Central memory CD8-positive, alpha-beta T cell (primary cell): ENCODE measurements at regions not wholly inside any gene's neighbourhood (a gene's known extent, or its start where the extent isn't known, plus 50 kb on each side); places are given as distances from the start of the nearest gene placed in this dataset.
"Not testable (repeated sequence)": the region's sequence is repeated elsewhere in the genome, so short reads cannot be mapped to it uniquely, and the experiment has no call there.

Experiments used
- ATAC-seq: fragments of 150-1000 bp; cut with Tn5 transposase; replicated peaks from 2 replicates; pipeline ENCODE4 v1.10.0; 2022; ENCODE audit warnings: mild to moderate bottlenecking, moderate FRiP score, moderate number of reproducible peaks; ENCODE audit not compliant: poor library complexity, severe bottlenecking; ENCODE audit errors: extremely low read depth
- DNase-seq, 2 donors: peaks; one replicate each; pipeline ENCODE4 v3.0.0; 2021; ENCODE audit warnings: low spot score in 2 of 2
- H3K27ac Mint-ChIP-seq: one replicate; pipeline ENCODE4 v1.8.0; 2022; ENCODE audit warnings: low read depth, mild to moderate bottlenecking, moderate library complexity, mixed read lengths
- H3K27me3 Mint-ChIP-seq: one replicate; pipeline ENCODE4 v1.8.0; 2022; ENCODE audit warnings: mixed read lengths
- H3K36me3 Mint-ChIP-seq: one replicate; pipeline ENCODE4 v1.8.0; 2022; ENCODE audit warnings: mild to moderate bottlenecking, moderate library complexity, mixed read lengths; ENCODE audit not compliant: insufficient read depth
- H3K4me1 Mint-ChIP-seq: one replicate; pipeline ENCODE4 v1.8.0; 2022; ENCODE audit warnings: mixed read lengths
- H3K4me3 Mint-ChIP-seq: one replicate; pipeline ENCODE4 v1.8.0; 2022; ENCODE audit warnings: mild to moderate bottlenecking, moderate library complexity, mixed read lengths
- H3K9me3 Mint-ChIP-seq: one replicate; pipeline ENCODE4 v1.8.0; 2022; ENCODE audit warnings: mixed read lengths

DNA sequence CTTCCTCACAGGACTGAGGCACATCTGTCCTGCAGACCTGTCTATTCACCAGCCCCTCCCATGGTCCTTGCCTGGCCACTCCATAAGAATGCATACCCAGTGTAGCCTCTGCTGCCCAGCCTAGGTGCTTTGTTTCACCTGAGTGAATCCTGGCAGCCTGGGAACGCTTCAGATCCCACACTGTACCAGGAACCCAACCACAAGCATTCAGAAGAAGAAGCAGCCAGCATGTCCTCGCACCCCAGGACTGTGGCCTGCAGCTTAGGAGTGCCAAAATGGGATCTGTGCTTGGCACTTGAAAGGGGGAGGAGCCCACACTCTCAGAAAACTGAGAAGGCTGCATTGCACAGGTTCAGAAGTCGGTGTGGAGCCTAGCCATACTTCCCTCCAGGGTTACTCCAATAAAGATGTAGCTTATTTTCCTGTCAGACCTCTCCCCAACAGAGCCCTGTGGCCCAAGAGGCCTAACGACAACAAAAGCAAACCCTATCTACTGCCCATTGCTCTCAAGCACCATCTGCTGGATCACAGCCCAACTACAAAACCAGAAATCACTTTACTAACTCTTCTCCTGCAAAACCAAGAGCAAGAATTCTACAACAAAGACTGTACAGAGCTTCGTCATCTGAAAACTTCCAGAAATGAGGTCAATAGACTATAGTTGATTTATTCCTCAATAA is 923.1 kb upstream of the NEGR1 start:
- no peak overlapping the region for H3K27ac Mint-ChIP-seq
- no peaks in the 10 kb centered on the region for H3K27me3 Mint-ChIP-seq
- peaks cover 51% of the 10 kb centered on the region for H3K9me3 Mint-ChIP-seq
- H3K4me3 Mint-ChIP-seq, result no peak overlapping the region
- DNase-seq, result no peak
- ATAC-seq, result no peak
- H3K36me3 Mint-ChIP-seq, result peaks cover 2% of the 10 kb centered on the region
- H3K4me1 Mint-ChIP-seq, result no peaks in the 10 kb centered on the region

DNA sequence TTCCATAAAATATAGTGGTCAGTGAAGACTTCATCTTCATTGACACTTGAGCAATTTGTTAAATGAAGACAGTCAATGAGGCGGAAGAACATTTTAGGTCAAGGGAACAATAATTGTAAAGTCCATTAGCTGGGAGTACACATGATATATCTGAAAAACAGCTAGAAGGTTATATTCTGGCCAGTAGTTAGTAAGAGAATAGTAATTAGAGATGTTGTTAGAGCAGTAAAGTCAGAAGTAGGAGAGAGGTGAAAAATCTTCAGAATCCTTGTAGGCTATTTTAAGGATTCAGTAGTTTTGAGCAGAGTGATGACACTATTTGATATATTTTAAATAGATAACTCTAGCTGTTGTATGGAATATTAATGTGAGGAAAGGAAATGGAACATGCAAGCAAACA is 915.6 kb upstream of the NEGR1 start:
- H3K4me1 Mint-ChIP-seq, result no peaks in the 10 kb centered on the region
- ATAC-seq, result no peak
- H3K9me3 Mint-ChIP-seq, result peaks cover 24% of the 10 kb centered on the region
- DNase-seq, result no peak
- no peak overlapping the region for H3K4me3 Mint-ChIP-seq
- H3K27ac Mint-ChIP-seq, result no peak overlapping the region
- peaks cover 3% of the 10 kb centered on the region for H3K36me3 Mint-ChIP-seq
- H3K27me3 Mint-ChIP-seq, result no peaks in the 10 kb centered on the region

DNA sequence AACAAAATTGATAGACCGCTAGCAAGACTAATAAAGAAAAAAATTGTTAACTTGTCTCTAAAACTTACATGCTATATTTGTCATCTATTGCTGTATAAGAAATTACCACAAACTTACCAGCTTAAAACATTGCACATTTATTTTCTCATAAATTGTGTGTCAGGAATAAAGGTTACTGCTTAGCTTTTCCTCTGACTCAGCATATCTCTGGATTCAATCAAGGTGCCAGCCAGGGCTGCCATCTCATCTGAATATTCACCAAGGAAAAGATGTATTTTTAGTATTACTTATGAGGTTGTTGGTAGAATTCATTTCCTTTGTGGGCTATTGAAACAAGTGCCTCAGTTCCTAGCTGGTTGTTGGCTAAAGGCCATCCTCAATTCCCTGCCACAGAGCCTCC is 912.6 kb upstream of the NEGR1 start:
- Mint-ChIP-seq H3K27ac (no peak overlapping the region), H3K9me3 (peaks cover 10% of the 10 kb centered on the region), H3K36me3 (peaks cover 1% of the 10 kb centered on the region), H3K4me3 (no peak overlapping the region), H3K4me1 (no peaks in the 10 kb centered on the region), H3K27me3 (no peaks in the 10 kb centered on the region)
- DNase-seq, result no peak
- no peak for ATAC-seq

DNA sequence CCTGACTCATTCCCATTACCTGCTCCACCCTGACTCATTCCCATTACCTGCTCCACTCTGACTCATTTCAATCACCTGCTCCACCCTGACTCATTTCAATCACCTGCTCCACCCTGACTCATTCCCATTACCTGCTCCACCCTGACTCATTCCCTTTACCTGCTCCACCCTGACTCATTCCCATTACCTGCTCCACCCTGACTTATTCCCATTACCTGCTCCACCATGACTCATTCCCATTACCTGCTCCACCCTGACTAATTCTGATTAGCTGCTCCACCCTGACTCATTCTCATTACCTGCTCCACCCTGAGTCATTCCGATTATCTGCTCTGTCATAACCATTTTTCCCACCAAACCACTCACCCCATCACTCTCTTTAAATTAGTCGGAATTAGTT is 901.2 kb upstream of the NEGR1 start:
- not testable (repeated sequence) for DNase-seq, H3K4me3 Mint-ChIP-seq, H3K4me1 Mint-ChIP-seq, H3K27me3 Mint-ChIP-seq, H3K36me3 Mint-ChIP-seq, ATAC-seq, H3K27ac Mint-ChIP-seq
- H3K9me3 Mint-ChIP-seq, result peaks cover 27% of the 10 kb centered on the region

DNA sequence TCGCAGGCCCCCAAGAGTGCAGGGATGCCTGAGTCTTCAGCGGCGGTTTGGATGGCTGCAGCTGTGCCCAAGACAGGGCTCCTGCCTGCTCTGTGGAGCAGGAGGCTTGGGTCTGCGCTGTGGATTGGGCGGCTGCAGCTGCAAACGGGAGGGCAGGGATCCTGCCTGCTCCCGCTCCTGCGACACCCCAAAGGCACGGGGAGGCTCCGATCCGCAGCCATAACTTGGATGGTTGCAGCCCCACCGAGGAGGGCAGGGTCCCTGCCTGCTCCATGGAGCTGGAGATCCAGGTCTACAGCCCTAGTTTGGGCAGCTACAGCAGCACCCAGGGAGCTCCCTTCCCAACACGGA is 898.8 kb upstream of the NEGR1 start:
- Mint-ChIP-seq H3K9me3 (peaks cover 20% of the 10 kb centered on the region), H3K36me3 (no peaks in the 10 kb centered on the region), H3K27ac (no peak overlapping the region), H3K4me1 (no peaks in the 10 kb centered on the region), H3K27me3 (no peaks in the 10 kb centered on the region), H3K4me3 (no peak overlapping the region)
- ATAC-seq (no peak), DNase-seq (no peak)

DNA sequence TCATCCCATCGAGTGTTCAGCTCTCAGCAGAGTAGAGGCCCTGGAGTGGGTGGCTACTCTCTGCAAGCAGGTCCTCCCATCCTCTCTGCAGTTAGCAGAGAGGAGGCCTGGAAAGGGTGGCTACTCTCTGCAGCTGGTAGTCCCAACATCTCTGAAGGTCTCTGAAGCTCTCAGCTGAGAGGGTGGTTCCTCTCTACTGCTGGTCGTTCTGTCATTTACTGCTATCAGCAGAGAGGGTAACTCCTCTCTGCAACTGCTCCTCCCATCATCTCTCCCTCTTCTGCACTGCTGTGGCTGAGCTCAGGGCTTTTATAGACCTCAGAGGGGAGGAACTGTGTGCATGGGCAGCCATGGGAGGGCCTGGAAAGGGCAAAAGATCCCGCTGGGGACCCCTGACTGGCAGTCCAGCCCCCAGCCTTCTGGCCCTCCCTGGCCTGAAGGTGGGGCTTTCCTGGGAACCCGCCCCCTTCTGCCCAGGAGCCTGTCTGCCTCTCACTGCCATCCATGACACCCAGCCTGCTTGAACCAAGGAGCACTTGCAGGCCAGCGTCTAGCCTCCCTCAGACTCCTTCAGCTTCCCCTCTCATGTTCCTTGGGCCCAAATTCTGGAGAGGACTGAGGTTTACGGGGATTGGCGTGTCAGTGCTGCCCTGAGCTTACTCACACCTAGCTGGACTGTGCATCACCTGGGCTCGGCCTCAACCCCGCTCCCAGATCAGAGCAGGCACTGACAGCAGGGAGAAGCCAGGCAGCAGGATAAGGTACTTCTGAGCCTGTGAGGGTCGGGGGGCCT is 898.3 kb upstream of the NEGR1 start:
- no peaks in the 10 kb centered on the region for H3K4me1 Mint-ChIP-seq
- H3K9me3 Mint-ChIP-seq, result peaks cover 19% of the 10 kb centered on the region
- no peak overlapping the region for H3K27ac Mint-ChIP-seq
- ATAC-seq (no peak), DNase-seq (no peak)
- no peaks in the 10 kb centered on the region for H3K27me3 Mint-ChIP-seq
- H3K36me3 Mint-ChIP-seq, result no peaks in the 10 kb centered on the region
- H3K4me3 Mint-ChIP-seq, result no peak overlapping the region

DNA sequence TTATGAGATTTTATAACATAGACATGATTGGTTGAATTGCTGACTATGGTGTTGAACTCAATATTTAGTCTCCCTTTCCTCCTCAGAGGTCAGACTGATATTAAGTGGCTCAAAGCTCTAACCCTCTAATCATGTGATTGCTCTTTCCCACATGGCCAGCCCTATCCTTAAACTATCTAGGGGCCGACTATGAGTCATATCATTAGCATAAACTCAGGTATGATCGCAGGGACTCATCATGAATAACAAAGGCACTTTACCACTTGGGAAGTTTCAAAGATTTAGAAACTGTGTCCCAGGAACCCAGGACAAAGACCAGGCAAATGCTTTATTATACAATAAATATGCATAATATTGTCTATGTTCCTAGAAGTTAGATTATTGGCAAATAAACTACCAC is 894.6 kb upstream of the NEGR1 start:
- Mint-ChIP-seq H3K36me3 (no peaks in the 10 kb centered on the region), H3K4me3 (no peak overlapping the region), H3K4me1 (no peaks in the 10 kb centered on the region), H3K27ac (no peak overlapping the region), H3K9me3 (peaks cover 6% of the 10 kb centered on the region), H3K27me3 (no peaks in the 10 kb centered on the region)
- ATAC-seq (no peak), DNase-seq (no peak)

DNA sequence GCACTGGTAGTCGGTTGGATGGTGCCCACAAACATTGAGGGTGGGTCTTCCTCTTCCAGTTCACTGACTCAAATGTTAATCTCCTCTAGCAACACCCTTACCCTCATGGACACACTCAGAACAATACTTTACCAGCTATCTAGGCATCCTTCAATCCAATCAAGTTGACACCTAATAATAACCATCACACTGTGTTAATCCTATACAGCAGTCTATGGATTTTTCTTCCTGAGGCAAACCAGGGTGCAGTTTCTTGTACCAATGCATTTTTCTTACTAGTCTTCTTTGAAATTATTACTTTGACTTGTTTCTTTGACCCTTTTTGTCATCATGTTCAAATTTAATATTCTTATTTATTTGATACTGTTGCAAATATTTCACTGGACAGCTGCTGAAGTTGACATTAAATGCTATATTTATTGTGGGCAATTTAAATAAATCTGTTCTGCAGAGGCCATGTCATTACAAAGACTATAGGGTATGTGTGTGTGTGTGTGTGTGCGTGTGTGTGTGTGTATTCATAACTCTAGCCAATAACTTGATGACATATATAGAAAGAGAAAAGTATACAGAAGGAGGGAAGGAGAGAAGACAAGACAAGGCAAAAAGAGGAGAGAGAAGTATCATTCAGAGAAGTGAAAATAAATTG is 884.8 kb upstream of the NEGR1 start:
- DNase-seq, result no peak
- H3K36me3 Mint-ChIP-seq, result no peaks in the 10 kb centered on the region
- no peaks in the 10 kb centered on the region for H3K27me3 Mint-ChIP-seq
- H3K27ac Mint-ChIP-seq, result no peak overlapping the region
- H3K4me3 Mint-ChIP-seq, result no peak overlapping the region
- H3K4me1 Mint-ChIP-seq, result no peaks in the 10 kb centered on the region
- no peak for ATAC-seq
- H3K9me3 Mint-ChIP-seq, result peaks cover 20% of the 10 kb centered on the region

DNA sequence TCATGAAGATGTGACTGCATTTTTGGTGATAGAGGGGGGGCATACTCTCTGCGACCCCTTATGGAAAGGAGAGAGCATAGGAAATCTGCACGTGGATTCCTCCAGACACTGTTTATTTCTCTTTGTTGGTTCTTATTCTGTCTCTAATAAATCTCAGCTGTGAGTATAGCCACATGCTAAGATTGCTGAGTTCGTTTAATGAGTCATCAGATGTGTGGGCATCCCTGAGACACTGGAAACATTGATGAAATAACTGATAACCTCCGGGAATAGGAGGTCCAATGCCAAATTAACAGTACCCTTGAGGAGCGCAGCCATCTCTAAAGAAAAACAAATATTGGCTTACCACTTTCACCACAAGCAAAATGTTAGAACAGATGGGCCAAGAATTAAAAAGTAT is 880.2 kb upstream of the NEGR1 start:
- Mint-ChIP-seq H3K36me3 (no peaks in the 10 kb centered on the region), H3K4me1 (no peaks in the 10 kb centered on the region), H3K9me3 (peaks cover 14% of the 10 kb centered on the region), H3K4me3 (no peak overlapping the region), H3K27me3 (no peaks in the 10 kb centered on the region), H3K27ac (no peak overlapping the region)
- DNase-seq (no peak), ATAC-seq (no peak)

DNA sequence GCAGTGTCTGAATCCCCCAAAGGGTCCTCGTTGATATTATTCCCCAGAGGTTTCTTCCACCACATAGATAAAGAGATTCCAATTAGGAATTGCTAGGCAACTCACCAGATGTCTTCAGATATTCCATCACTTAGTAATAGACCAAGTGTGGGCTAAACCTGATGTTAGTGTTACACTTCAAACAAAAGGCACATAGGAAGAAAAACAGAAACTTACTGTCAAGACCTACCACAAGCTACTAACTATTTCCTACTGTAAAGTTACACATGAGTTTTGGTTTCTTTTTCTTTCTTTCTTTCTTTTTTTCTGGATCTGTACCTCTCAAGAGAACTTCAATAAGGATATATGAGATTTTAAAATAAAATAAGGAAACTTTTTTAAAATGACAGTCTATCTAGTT is 879.1 kb upstream of the NEGR1 start:
- no peaks in the 10 kb centered on the region for H3K27me3 Mint-ChIP-seq

DNA sequence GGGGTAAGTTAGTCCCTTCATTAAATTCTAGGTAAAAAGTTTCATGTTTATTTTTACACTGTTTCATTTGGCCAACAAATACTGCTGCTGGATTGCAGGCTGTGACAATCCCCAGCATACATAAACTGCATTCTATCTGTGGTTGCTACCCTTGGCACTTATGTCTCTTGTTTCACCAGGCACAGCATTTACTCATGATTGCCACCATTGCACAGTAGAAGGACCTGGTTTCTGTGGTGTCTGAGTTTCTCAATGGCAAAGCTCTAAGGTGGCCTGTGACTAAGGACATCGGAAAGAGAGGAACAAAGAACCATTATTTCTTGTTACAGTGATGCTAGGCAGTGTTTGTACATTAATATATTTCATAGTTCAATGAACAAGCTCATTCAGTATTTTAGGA is 878.4 kb upstream of the NEGR1 start:
- no peaks in the 10 kb centered on the region for H3K36me3 Mint-ChIP-seq
- H3K27me3 Mint-ChIP-seq, result no peaks in the 10 kb centered on the region
- DNase-seq (no peak), ATAC-seq (no peak)
- H3K4me1 Mint-ChIP-seq, result no peaks in the 10 kb centered on the region
- H3K27ac Mint-ChIP-seq, result no peak overlapping the region
- peaks cover 19% of the 10 kb centered on the region for H3K9me3 Mint-ChIP-seq
- H3K4me3 Mint-ChIP-seq, result no peak overlapping the region

More for the DNA sequence above, 879.1 kb upstream of the NEGR1 start:
- no peak for ATAC-seq
- H3K27ac Mint-ChIP-seq, result no peak overlapping the region
- H3K4me1 Mint-ChIP-seq, result no peaks in the 10 kb centered on the region
- no peak overlapping the region for H3K4me3 Mint-ChIP-seq
- H3K36me3 Mint-ChIP-seq, result no peaks in the 10 kb centered on the region
- H3K9me3 Mint-ChIP-seq, result peaks cover 19% of the 10 kb centered on the region
- no peak for DNase-seq

DNA sequence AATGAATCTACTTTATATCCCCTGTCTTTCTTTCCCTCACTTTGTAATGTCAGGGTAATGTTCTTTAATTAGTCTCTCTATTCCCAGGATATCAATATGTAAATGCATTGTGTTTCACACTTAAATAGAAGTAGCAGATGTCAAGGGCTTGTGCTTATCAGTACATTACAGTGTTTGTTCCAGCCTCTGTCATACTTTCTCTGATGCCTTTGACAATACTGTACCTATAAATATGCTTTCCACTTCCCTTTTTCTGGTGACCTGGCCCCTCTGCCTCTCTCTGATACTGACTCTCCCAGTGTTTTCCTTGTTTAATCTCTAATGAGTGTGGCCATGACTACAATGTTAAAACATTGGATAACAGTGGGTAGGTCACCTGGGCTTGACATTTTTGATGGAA is 862.0 kb upstream of the NEGR1 start:
- no peak for DNase-seq
- no peaks in the 10 kb centered on the region for H3K4me1 Mint-ChIP-seq
- no peak for ATAC-seq
- no peak overlapping the region for H3K4me3 Mint-ChIP-seq
- no peaks in the 10 kb centered on the region for H3K36me3 Mint-ChIP-seq
- peaks cover 17% of the 10 kb centered on the region for H3K9me3 Mint-ChIP-seq
- no peak overlapping the region for H3K27ac Mint-ChIP-seq
- no peaks in the 10 kb centered on the region for H3K27me3 Mint-ChIP-seq

DNA sequence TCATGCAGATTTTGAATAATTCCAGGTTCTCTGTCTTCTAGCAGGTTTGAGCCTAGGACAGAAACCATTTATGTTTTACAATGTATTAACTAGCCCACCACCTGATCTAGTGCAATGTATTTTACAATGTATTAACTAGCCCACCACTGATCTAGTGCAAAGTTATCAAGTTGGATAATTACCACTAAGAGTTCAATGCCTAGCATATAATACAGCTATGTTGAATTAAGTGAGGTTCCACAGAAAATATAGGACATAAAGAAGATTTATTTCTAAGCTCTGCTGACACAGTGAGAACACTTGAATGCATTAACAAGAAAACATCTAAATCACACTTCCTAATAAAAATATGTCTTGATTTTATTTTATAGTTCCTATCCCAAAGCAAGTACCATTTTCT is 854.6 kb upstream of the NEGR1 start:
- Mint-ChIP-seq H3K27ac (no peak overlapping the region), H3K9me3 (peaks cover 20% of the 10 kb centered on the region), H3K4me3 (no peak overlapping the region), H3K27me3 (no peaks in the 10 kb centered on the region), H3K36me3 (no peaks in the 10 kb centered on the region), H3K4me1 (no peaks in the 10 kb centered on the region)
- no peak for ATAC-seq
- DNase-seq, result no peak
